ENCODE measurements at regions not wholly inside any gene's neighbourhood (a gene's known extent, or its start where the extent isn't known, plus 50 kb on each side); places are given as distances from the start of the nearest gene placed in this dataset.

GRCh38 chr14:98698341-98698740, 573.7 kb downstream of the BCL11B start:
- no peak for DNase-seq (ENCODE audit: low spot score)

- DNase-seq (ENCODE audit: low spot score): no peak
These were observed 571.2 kb downstream of the BCL11B start for GRCh38 chr14:98700748-98701147.

- DNase-seq (ENCODE audit: low spot score): no peak
These were observed 570.6 kb downstream of the BCL11B start for GRCh38 chr14:98701377-98701776.

GRCh38 chr14:98704441-98704840, 567.6 kb downstream of the BCL11B start:
- no peak for DNase-seq (ENCODE audit: low spot score)

- DNase-seq (ENCODE audit: low spot score): no peak
These were observed 566.1 kb downstream of the BCL11B start for GRCh38 chr14:98705871-98706300.

GRCh38 chr14:98707522-98707921, 564.5 kb downstream of the BCL11B start:
- no peak for DNase-seq (ENCODE audit: low spot score)

- DNase-seq (ENCODE audit: low spot score): no peak
These were observed 563.4 kb downstream of the BCL11B start for GRCh38 chr14:98708555-98708954.

- DNase-seq (ENCODE audit: low spot score): no peak
These were observed 560.5 kb downstream of the BCL11B start for GRCh38 chr14:98711453-98711852.

- no peak for DNase-seq (ENCODE audit: low spot score)
These were observed 557.2 kb downstream of the BCL11B start for GRCh38 chr14:98714626-98715425.

- DNase-seq (ENCODE audit: low spot score): no peak
These were observed 555.9 kb downstream of the BCL11B start for GRCh38 chr14:98716133-98716532.

GRCh38 chr14:98721061-98721460, 550.9 kb downstream of the BCL11B start:
- no peak for DNase-seq (ENCODE audit: low spot score)

GRCh38 chr14:98724734-98725133, 547.3 kb downstream of the BCL11B start:
- DNase-seq (ENCODE audit: low spot score): no peak

- DNase-seq (ENCODE audit: low spot score): no peak
These were observed 546.8 kb downstream of the BCL11B start for GRCh38 chr14:98725191-98725590.

- no peak for DNase-seq (ENCODE audit: low spot score)
These were observed 546.3 kb downstream of the BCL11B start for GRCh38 chr14:98725676-98726075.

- no peak for DNase-seq (ENCODE audit: low spot score)
These were observed 545.2 kb downstream of the BCL11B start for GRCh38 chr14:98726585-98727405.

- no peak for DNase-seq (ENCODE audit: low spot score)
These were observed 544.0 kb downstream of the BCL11B start for GRCh38 chr14:98728024-98728423.

GRCh38 chr14:98728836-98729235, 543.2 kb downstream of the BCL11B start:
- DNase-seq (ENCODE audit: low spot score): no peak

- no peak for DNase-seq (ENCODE audit: low spot score)
These were observed 540.7 kb downstream of the BCL11B start for GRCh38 chr14:98731286-98731685.

- DNase-seq (ENCODE audit: low spot score): no peak
These were observed 540.3 kb downstream of the BCL11B start for GRCh38 chr14:98731701-98732100.

- no peak for DNase-seq (ENCODE audit: low spot score)
These were observed 538.5 kb downstream of the BCL11B start for GRCh38 chr14:98733536-98733935.

GRCh38 chr14:98736701-98737338, 535.2 kb downstream of the BCL11B start:
- no peak for DNase-seq (ENCODE audit: low spot score)

- no peak for DNase-seq (ENCODE audit: low spot score)
These were observed 530.5 kb downstream of the BCL11B start for GRCh38 chr14:98741523-98741922.

GRCh38 chr14:98742001-98742400, 530.0 kb downstream of the BCL11B start:
- no peak for DNase-seq (ENCODE audit: low spot score)

Data from ureter (tissue), 1 donor.